ENCODE measurements at regions not wholly inside any gene's neighbourhood (a gene's known extent, or its start where the extent isn't known, plus 50 kb on each side); places are given as distances from the start of the nearest gene placed in this dataset.

- Mint-ChIP-seq H3K27me3 (peaks cover 9% of the 10 kb centered on the region), H3K4me1 (no peaks in the 10 kb centered on the region), H3K27ac (no peak overlapping the region), H3K36me3 (ENCODE audit: low read depth) (no peaks in the 10 kb centered on the region), H3K4me3 (no peak overlapping the region)
- no peaks in the 10 kb centered on the region for H3K9me3 ChIP-seq (ENCODE audit: control insufficient read depth, low read length, poor library complexity, severe bottlenecking)
- DNase-seq: no peak
- no peak for ATAC-seq
These were observed 157.7 kb upstream of the COL1A2 start for GRCh38 chr7:94236960-94237359.

GRCh38 chr7:94237417-94237816 lies 157.3 kb upstream of the COL1A2 start:
- Mint-ChIP-seq H3K4me1 (no peaks in the 10 kb centered on the region), H3K27ac (no peak overlapping the region), H3K27me3 (peaks cover 9% of the 10 kb centered on the region), H3K4me3 (no peak overlapping the region), H3K36me3 (ENCODE audit: low read depth) (no peaks in the 10 kb centered on the region)
- DNase-seq (no peak), ATAC-seq (no peak)
- no peaks in the 10 kb centered on the region for H3K9me3 ChIP-seq (ENCODE audit: control insufficient read depth, low read length, poor library complexity, severe bottlenecking)

GRCh38 chr7:94239661-94240234 lies 154.9 kb upstream of the COL1A2 start:
- Mint-ChIP-seq H3K36me3 (ENCODE audit: low read depth) (no peaks in the 10 kb centered on the region), H3K27ac (no peak overlapping the region)

DNA sequence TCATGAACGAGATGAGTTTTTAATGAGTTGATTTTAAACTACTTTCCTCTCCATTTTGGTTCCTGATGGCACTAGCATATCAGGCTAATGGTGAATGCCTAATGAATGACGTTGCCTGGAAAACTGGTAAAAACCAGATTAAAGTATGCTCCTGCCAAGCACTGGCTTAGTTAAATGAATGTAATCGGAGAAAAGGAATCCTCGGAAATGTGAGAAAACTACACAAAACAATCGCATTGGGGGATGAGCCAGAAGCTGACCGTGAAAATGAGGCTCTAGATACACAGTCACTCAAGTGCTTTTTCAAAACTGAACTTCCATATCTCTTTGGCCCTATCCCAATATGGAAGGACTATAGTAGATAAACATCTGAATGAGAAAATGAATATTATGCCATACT lies 153.8 kb upstream of the COL1A2 start:
- DNase-seq: no peak
- no peaks in the 10 kb centered on the region for H3K36me3 Mint-ChIP-seq (ENCODE audit: low read depth)

More at GRCh38 chr7:94239661-94240234, 154.9 kb upstream of the COL1A2 start:
- no peaks in the 10 kb centered on the region for H3K9me3 ChIP-seq (ENCODE audit: control insufficient read depth, low read length, poor library complexity, severe bottlenecking)
- peaks cover 9% of the 10 kb centered on the region for H3K27me3 Mint-ChIP-seq
- DNase-seq: no peak
- no peak for ATAC-seq
- H3K4me1 Mint-ChIP-seq: no peaks in the 10 kb centered on the region
- no peak overlapping the region for H3K4me3 Mint-ChIP-seq

GRCh38 chr7:94241402-94241925 lies 153.2 kb upstream of the COL1A2 start:
- peaks cover 9% of the 10 kb centered on the region for H3K27me3 Mint-ChIP-seq
- DNase-seq (no peak), ATAC-seq (no peak)
- no peaks in the 10 kb centered on the region for H3K9me3 ChIP-seq (ENCODE audit: control insufficient read depth, low read length, poor library complexity, severe bottlenecking)
- no peaks in the 10 kb centered on the region for H3K4me1 Mint-ChIP-seq
- H3K36me3 Mint-ChIP-seq (ENCODE audit: low read depth): no peaks in the 10 kb centered on the region
- no peak overlapping the region for H3K4me3 Mint-ChIP-seq
- H3K27ac Mint-ChIP-seq: no peak overlapping the region

More for the DNA sequence above, 153.8 kb upstream of the COL1A2 start:
- H3K4me1 Mint-ChIP-seq: no peaks in the 10 kb centered on the region
- peaks cover 9% of the 10 kb centered on the region for H3K27me3 Mint-ChIP-seq
- H3K27ac Mint-ChIP-seq: no peak overlapping the region
- no peak overlapping the region for H3K4me3 Mint-ChIP-seq
- no peaks in the 10 kb centered on the region for H3K9me3 ChIP-seq (ENCODE audit: control insufficient read depth, low read length, poor library complexity, severe bottlenecking)
- no peak for ATAC-seq

DNA sequence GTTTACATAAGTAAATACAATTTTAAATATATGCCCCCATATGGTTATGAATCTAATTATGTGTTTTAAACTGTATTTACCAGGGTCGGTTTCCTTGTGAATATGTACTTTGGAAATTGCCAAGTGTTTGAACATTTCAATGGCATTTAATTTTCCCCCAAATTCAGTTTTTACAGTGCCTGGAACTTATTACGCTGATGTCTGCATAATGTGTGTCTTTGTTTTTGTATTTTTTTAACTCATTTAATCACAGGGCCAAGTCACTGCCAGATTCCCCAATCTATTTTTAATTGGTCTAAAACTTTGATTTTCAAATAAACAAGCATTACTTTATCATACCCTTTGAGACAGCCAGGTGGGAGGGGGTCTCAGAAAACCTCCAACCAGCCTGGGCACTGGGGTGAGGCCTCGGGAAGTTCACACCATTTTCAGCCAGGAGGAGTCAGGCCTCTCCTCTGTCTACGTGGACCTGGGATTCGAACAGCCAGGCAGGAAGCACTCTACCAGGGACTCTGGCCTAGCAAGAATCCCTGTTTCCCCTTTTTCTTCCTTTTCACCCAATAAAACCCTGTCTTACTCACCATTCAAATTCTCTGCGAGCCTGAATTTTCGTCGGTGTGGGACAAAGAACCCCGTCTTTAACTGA lies 151.5 kb upstream of the COL1A2 start:
- no peaks in the 10 kb centered on the region for H3K9me3 ChIP-seq (ENCODE audit: control insufficient read depth, low read length, poor library complexity, severe bottlenecking)
- no peak for DNase-seq
- Mint-ChIP-seq H3K4me1 (no peaks in the 10 kb centered on the region), H3K27ac (no peak overlapping the region), H3K36me3 (ENCODE audit: low read depth) (no peaks in the 10 kb centered on the region), H3K4me3 (no peak overlapping the region), H3K27me3 (no peaks in the 10 kb centered on the region)
- no peak for ATAC-seq

GRCh38 chr7:94244760-94245159 lies 149.9 kb upstream of the COL1A2 start:
- Mint-ChIP-seq H3K27me3 (no peaks in the 10 kb centered on the region), H3K36me3 (ENCODE audit: low read depth) (no peaks in the 10 kb centered on the region), H3K4me3 (no peak overlapping the region), H3K27ac (no peak overlapping the region), H3K4me1 (no peaks in the 10 kb centered on the region)
- H3K9me3 ChIP-seq (ENCODE audit: control insufficient read depth, low read length, poor library complexity, severe bottlenecking): no peaks in the 10 kb centered on the region
- DNase-seq (no peak), ATAC-seq (no peak)

DNA sequence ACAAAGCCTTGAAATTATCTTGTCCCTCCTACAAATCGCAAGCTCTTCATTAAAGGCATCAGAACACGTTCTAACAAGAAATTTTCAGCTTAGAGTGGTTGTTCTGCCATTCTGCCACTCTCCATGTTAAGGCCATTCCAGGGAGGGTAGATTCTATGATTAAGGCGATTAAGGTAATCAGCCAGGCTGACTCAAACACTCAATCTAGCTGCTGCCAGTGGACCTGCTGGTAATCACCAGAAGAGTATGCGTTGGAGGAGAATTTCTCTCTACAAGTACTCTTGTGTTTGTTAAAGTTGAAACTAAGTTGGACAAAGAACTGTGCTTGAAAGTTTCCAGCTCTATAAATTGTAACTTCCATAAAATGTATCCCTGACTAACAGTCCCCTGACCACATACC lies 149.2 kb upstream of the COL1A2 start:
- Mint-ChIP-seq H3K36me3 (ENCODE audit: low read depth) (no peaks in the 10 kb centered on the region), H3K27ac (no peak overlapping the region), H3K4me1 (no peaks in the 10 kb centered on the region), H3K27me3 (no peaks in the 10 kb centered on the region), H3K4me3 (no peak overlapping the region)
- no peaks in the 10 kb centered on the region for H3K9me3 ChIP-seq (ENCODE audit: control insufficient read depth, low read length, poor library complexity, severe bottlenecking)
- ATAC-seq (no peak), DNase-seq (no peak)

DNA sequence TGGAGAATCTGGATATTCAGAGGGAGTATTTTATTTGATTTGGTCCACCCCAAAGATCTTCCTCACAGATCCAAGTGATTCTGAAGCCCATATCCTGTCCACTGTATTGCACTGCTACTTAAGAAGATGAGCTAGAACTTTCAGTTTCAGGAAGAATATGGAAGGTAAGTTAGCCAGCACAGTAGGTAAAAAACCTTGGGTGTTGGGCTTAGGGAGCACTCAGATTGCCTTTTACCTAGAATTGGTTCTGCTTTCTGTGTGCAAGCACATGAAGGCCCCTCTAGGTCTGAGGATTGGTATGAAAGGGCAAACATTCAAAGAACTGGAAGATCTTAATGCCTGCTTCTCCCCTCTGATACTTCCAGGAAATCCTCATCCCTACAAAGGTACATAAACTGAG lies 146.7 kb upstream of the COL1A2 start:
- no peaks in the 10 kb centered on the region for H3K9me3 ChIP-seq (ENCODE audit: control insufficient read depth, low read length, poor library complexity, severe bottlenecking)
- Mint-ChIP-seq H3K27me3 (no peaks in the 10 kb centered on the region), H3K27ac (no peak overlapping the region), H3K4me1 (no peaks in the 10 kb centered on the region), H3K4me3 (no peak overlapping the region), H3K36me3 (ENCODE audit: low read depth) (no peaks in the 10 kb centered on the region)
- ATAC-seq: no peak
- DNase-seq: no peak

DNA sequence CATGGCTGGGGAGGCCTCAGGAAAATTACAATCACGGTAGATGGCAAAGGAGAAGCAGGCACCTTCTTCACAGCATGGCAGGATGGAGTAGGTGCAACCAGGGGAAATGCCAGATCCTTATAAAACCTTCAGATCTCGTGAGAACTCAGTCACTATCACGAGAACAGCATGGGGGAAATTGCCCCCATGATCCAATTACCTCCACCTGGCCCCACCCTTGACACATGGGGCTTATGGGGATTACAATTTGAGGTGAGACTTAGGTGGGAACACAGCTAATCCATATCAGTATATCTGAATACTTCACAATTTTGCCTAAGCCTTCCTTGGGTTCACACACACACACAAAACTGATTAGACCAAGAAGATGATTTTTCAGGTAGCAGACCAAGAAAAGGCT lies 145.1 kb upstream of the COL1A2 start:
- no peaks in the 10 kb centered on the region for H3K9me3 ChIP-seq (ENCODE audit: control insufficient read depth, low read length, poor library complexity, severe bottlenecking)
- Mint-ChIP-seq H3K27ac (no peak overlapping the region), H3K36me3 (ENCODE audit: low read depth) (no peaks in the 10 kb centered on the region), H3K4me1 (no peaks in the 10 kb centered on the region), H3K4me3 (no peak overlapping the region), H3K27me3 (peaks cover 6% of the 10 kb centered on the region)
- ATAC-seq (no peak), DNase-seq (no peak)

DNA sequence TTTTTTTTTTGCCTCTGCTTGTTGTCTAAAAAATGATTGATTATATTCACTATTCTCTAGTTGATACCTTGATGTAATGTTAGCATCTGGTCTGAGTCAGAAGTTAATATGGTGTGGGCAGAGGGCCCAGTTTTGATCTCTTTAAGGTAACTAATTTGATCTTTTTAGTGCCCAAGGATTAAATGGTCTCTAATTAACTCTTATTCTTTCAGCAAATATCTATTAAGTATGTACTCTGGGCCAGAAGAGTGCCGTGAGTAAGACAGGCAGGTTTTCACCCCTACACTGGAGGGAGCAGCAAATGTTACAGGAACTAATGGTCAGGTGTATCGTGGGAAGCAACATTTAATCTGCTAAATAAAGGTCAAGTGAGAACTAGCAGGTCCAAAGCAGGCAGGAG lies 144.6 kb upstream of the COL1A2 start:
- no peaks in the 10 kb centered on the region for H3K36me3 Mint-ChIP-seq (ENCODE audit: low read depth)
- no peaks in the 10 kb centered on the region for H3K9me3 ChIP-seq (ENCODE audit: control insufficient read depth, low read length, poor library complexity, severe bottlenecking)
- H3K27ac Mint-ChIP-seq: no peak overlapping the region
- no peak overlapping the region for H3K4me3 Mint-ChIP-seq
- H3K4me1 Mint-ChIP-seq: no peaks in the 10 kb centered on the region
- H3K27me3 Mint-ChIP-seq: peaks cover 6% of the 10 kb centered on the region
- ATAC-seq (no peak), DNase-seq (no peak)

DNA sequence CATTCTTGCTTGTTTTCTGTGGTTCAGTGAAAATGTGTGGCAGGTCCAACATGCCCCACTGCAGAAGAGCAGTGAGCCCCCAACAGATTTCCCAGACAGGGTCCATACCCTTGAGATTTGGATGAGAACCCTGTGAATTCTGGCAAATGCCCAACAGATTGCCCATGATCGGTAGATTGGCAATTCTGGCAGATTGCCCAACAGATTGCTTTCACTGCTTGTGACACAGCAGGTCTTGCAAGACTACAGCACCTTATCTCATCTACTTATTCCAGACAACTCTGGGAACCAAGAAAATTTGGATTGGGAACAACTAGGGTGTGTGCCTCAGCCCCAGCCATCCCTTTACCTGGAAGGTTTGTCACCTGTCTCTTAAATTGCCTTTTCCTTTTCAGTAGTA lies 143.7 kb upstream of the COL1A2 start:
- no peak for ATAC-seq
- Mint-ChIP-seq H3K4me1 (no peaks in the 10 kb centered on the region), H3K4me3 (no peak overlapping the region), H3K27me3 (peaks cover 6% of the 10 kb centered on the region), H3K36me3 (ENCODE audit: low read depth) (no peaks in the 10 kb centered on the region), H3K27ac (no peak overlapping the region)
- H3K9me3 ChIP-seq (ENCODE audit: control insufficient read depth, low read length, poor library complexity, severe bottlenecking): no peaks in the 10 kb centered on the region
- DNase-seq: no peak

DNA sequence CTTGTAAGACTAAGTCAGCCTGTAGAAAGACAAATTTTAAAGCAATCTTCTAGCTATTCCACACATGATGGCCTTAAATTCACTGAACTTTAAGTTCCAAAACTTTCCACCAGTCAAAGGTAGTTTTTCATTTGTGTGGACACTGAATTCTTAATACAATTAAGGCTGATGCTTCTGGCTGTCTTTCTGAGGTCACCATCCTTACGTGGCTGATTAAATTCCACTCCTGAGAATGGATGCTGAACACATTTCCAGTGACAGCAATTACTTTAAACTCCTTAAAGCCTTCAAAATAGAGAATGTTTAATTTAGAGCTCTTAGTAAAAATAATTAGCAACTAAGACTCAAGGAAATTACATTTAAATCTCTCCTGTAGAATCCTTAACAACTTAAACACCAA lies 142.6 kb upstream of the COL1A2 start:
- Mint-ChIP-seq H3K27me3 (peaks cover 6% of the 10 kb centered on the region), H3K36me3 (ENCODE audit: low read depth) (no peaks in the 10 kb centered on the region), H3K27ac (no peak overlapping the region), H3K4me1 (no peaks in the 10 kb centered on the region), H3K4me3 (no peak overlapping the region)
- no peaks in the 10 kb centered on the region for H3K9me3 ChIP-seq (ENCODE audit: control insufficient read depth, low read length, poor library complexity, severe bottlenecking)
- ATAC-seq: no peak
- DNase-seq: no peak

GRCh38 chr7:94252971-94253370 lies 141.7 kb upstream of the COL1A2 start:
- no peaks in the 10 kb centered on the region for H3K9me3 ChIP-seq (ENCODE audit: control insufficient read depth, low read length, poor library complexity, severe bottlenecking)
- H3K4me3 Mint-ChIP-seq: no peak overlapping the region
- peaks cover 15% of the 10 kb centered on the region for H3K27me3 Mint-ChIP-seq
- ATAC-seq (no peak), DNase-seq (no peak)
- no peak overlapping the region for H3K27ac Mint-ChIP-seq
- H3K36me3 Mint-ChIP-seq (ENCODE audit: low read depth): no peaks in the 10 kb centered on the region
- H3K4me1 Mint-ChIP-seq: no peaks in the 10 kb centered on the region

Measured in T-helper 17 cell (primary cell).